CD4-positive, alpha-beta T cell treated with Interleukin-10 for 1 hour (primary cell): ENCODE measurements at regions not wholly inside any gene's neighbourhood (a gene's known extent, or its start where the extent isn't known, plus 50 kb on each side); places are given as distances from the start of the nearest gene placed in this dataset.

Experiments
- DNase-seq: peaks from one replicate; pipeline ENCODE4 v3.0.0-alpha.2; 2020

DNA sequence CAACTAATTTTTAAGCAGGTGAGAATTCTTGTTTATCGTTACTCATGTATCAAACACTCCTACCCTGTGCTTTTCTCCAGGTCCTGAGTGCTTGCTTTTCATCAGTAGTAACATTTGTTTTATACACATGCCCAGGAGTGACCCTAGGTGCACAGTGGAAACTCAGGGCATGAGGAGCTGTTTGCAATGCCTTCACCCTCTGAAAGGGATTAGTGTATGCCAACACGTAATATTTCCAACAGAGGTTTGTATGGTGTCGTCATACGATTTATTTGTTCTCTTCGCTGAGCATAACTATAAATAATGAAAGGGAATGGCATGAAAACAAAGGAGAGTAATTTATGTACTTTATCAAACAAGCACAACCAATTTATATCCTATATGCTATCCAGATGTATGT lies 537.4 kb upstream of the MMS22L start:
- no peak for DNase-seq

DNA sequence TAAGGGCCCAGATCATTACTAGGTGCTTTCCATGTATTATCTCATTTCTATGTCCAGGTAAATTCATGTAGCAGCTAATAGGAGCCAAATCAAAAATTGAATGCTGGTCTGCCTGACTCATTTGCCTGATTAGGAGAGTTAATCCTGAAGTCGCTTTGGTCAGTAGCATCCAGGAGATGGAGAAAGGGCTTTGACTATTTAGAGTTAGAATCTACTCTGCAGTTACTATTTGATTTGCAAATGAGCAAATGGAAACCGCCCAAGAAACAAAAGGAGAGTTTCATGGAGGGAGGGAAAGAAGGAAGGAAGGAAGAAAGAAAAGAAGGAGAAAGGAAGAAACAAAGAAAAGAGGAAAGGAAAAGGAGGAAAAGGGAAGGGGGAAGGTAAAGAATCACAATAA lies 539.6 kb upstream of the MMS22L start:
- no peak for DNase-seq

DNA sequence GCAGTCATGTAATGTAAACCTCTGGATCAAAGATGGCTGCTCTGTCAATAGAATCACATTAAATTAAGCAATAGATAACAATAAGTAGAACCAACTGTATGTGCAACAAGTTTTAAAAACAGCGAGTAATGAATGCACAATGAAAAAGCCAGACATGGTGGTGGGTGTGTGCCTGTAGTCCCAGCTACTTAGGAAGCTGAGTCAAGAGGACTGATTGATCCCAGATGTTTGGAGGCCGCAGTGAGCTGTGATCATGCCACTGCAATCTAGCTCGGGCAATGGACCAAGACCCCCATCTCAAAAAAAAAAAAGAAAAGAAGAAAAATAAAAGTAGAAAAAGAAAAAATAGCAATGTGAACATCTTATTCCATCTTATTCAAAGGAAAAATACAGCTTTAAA lies 558.7 kb upstream of the MMS22L start:
- no peak for DNase-seq

DNA sequence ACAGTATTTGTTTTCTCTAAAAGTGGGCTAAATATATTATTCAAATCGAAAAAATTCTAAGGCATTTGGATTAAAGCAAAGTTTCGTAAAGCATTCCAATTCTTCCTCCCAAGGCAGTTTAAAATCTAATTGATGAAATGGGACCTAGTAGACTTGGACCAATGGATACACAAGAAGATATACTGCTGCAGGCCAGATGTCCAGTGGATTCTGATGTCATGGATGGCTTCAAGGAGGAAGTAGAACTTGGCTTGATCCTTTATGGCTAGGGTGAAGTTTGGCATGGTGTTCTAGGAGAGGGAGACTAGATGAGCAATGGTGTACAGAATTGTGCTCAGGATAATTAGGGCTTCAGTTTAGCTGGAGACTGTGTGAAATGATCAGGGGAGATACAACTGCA lies 559.5 kb upstream of the MMS22L start:
- DNase-seq = no peak

DNA sequence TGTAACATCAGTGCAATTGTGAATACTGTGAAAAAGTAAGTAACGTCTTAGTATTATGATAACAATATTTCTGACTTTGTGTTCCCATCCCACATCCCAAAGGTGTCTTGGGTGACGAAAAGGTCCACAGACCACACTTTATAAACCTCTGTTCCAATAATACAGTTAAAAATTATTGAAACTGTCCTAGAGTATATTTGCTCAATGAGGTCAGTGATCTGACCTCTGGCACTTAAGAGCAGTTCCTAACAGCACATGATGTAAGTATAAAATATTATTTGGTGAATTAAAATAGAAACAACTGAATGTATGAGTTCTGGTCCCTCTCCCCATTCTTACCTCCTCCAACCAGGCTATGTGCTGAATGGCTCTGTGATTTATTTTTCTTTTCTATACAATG lies 566.4 kb upstream of the MMS22L start:
- no peak for DNase-seq

DNA sequence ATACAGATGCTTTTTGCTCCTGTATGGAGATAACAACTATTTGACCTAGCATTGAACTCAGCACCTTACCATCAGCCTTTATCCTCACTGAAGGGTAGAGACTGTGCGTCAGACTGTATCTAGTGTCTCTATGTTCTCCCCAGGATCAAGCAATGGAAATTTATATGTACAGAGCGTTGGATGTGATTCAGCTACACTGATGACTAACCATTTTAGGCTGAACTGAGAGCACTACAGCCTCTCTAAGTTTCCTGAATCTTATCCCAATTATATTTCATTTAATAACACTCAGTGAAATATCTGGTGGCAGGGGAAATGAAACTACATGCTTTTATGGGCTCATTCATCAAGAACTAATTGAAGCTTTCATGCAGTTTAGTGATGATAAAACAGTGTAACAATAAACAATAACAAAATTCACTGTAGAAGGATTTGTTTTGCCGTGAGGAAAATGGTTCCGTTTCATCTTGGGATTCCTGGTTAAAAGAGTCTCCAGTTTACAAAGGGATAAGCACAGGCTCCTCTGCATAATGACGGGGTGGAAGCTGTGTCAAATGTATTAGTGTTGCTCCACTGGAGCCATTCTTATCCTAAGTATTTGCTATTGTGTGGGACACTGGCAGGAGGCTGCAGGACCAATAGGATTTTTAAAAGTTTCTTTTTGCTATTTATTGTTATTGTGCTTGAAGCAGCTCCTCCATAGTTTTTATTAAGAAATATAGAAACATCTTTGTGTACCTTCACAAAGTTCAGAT lies 567.6 kb upstream of the MMS22L start:
- DNase-seq = no peak

DNA sequence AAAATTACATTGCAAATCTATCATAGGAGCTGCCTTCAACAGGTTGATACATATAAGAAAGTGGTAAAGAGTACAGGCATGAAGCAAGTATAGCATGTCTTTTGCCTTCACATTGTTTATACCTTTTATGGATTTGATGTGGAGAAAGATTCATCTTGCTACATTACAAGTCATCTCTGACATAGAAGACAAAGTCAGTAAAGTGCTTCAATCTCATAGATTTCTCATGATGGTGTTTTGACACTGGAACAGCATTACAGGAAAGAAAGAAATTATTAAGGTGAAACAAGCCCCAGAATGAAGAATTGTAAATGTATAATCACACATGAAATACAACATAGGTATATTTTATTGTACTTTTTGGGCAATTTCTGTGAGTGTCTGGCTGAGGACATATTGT lies 580.7 kb upstream of the MMS22L start:
- DNase-seq = no peak

DNA sequence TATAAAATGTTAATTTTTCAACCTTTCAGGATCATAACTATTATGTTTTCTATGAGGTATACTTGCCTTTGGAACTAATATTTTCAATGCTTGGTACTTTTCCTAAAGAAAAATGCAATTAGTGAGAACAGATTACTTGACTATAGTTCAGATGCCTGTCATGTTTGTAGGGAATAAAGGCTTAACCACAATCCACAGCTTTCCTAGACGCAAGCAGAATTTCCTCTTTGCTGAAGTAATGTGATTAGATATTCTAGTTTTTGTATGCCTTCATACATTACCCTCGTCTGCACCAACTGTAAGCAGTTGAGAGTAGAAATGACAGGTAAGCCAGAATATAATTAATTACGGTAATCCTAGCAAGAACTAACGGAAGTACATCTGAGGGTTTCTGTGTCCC lies 581.4 kb upstream of the MMS22L start:
- no peak for DNase-seq

DNA sequence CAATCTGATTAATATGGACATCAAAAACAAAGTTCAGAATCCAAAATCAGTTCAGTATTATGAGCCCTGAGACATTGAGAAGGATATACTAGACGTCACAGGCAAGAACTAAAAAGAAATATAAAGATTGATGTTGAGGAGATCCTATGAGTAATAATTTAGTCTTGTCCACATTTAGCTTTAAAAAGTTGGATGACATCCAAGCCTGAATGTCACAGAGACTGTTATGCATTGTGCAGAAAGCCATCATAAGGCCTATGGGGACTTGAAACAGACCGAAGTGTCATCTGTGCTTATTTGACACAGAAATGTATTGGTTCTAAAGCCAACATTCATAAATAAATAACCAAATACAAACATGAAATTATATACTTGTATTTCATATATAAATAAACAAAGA lies 581.8 kb upstream of the MMS22L start:
- DNase-seq = no peak

DNA sequence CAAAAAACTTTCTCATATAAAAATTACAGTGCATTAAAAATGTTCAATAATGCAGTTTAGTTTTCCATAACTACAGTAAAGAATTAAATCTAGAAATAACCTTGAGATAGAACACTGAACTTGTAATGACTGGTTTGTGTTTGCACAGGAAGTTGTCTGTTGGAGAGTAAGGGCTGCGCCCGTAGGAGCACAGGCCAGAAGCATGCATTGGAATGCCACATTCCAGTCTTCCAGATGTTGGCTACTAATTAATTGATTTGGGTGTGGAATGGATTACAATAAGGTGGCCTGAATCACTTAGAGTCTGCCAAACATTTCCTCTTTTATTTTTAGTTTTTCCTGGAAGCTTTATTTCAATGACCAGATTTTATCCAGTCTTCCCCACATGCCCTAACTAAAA lies 582.6 kb upstream of the MMS22L start:
- DNase-seq = no peak

DNA sequence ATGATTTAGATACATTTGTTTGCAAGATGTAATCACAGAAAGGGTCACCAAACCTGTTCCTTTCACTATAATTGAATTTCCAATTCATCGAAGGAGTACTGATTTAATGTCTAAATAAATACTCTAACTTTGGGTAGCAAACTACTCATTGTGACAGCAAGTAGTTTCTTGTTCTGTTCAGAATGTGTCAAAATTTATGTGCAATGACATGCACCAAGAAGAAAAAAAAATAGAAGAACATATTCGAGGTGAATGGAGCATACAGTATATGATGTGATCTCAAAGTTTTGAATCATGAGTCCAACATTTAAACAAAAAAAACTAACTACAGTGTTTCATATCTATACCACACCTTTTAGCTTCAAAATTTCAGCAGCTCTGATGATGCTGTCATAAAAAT lies 583.6 kb upstream of the MMS22L start:
- DNase-seq = no peak

DNA sequence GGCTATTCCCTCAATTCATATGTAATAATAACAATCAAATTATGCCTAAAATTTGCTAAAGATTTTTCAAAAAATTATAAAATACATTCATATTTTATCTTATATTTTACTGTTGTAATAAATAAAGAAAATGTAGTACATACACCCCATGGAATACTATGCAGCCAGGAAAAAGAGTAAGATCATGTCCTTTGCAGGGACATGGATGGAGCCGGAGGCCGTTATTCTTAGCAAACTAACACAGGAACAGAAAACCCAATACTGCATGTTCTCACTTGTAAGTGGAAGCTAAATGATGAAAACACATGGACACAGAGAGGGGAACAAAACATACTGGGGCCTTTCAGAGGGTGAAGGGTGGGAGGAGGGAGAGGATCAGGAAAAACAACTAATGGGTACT lies 584.2 kb upstream of the MMS22L start:
- DNase-seq = no peak

DNA sequence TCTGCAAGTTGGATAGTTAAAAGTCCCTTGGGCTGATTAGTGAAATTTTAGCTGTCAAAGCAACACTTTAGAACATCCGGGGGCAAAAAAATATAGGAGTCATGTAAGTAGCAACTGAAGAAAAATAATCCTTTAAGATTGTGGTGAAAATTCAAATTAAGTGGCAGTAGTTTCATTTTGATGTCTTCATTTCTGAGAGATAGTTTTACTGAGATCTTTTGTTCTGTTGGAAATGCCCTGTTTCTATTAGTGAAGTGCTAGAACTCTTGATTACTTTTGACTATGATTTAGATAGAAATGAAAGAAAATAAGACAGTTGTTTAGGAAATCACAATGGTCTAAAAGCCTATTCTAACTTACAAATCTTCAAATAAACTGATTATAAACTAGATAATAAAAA lies 587.3 kb upstream of the MMS22L start:
- no peak for DNase-seq

DNA sequence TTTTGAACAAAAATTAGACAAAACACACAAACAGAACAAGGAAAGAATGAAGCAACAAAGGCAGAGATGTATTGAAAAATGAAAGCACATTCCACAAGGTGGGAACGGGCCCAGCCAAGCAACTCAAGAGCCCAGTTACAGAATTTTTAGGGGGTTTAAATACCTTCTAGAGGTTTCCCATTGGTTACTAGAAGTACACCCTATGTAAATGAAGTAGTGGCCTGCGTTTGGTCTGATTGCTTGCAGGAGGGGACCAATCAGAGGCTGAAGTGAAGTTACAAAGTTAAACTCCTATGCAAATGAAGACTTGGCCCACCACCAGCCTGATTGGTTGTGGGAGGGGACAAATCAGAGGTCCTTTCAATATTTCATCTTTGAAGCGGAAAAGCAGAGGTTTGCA lies 593.7 kb upstream of the MMS22L start:
- no peak for DNase-seq

DNA sequence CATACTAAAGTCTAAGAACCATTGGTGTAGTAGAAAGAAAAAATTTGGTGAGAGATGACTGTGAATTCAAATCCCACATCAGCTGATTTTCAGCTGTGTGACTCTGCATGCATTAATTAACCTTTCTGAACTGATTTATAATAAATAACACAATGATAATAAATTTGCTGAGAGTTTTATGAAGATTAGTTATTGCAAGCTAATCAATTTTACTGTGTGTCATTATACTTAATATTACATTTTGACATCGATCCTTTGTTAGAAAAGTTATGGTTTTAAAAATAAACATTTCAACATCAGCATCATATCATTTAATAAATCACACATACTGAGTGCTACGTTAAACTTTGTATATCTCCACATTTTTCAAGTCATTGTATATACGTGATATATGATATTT lies 599.7 kb upstream of the MMS22L start:
- no peak for DNase-seq

DNA sequence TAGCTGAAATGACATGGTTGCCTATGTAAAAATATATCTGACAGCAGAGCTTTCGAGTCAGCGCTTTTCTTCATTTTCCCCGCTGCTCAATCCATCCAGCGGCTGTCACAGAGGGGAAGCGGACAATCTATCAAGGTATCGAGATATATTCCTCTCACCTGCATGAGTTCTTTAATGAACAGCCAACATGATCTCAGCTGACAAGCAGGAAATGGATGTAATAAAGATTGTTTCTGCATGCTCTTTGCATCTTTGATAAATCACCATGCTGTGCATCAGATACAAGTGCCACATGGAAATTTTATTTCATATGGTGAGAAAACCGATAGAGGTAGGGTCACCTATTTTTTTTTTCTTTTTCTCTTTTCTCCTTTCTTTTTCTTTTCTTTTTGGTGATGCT lies 602.3 kb upstream of the MMS22L start:
- DNase-seq = no peak

DNA sequence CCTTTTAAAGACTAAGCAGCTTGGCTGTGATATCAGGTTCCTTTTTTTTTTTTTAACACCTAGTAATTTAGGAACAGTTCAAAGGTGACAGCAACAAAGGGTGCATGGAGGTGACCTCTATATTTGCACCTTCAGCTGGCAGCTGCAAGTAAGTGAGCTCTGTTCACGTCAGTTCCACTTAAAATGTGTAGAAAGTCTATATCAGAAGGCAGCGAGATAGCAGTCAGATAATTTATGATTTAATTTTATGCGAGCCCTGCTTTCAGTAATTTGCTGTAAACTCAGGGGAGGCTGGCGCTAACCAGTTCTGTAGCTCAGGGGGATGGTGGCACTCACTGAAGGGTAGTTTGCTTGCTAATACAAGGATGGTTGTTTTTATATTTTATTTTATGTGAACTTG lies 602.8 kb upstream of the MMS22L start:
- DNase-seq = no peak

DNA sequence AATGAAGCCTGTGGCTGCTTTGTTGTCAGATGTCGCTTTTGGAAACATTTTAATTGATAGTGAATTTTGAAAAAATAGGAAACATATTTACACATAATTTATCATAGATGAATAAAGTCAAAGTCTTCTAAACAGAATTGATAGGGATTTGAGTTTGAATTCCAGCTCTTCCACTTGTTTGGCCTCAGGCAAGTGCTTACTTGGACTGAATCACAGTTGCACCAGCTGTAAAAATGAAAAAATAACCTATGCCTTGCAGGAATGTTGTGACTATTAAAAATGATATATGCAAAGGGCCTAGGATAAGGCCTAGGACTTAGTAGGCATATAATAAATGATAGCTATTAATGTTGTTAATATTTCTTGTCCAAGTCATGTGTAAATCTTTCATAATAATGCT lies 618.5 kb upstream of the MMS22L start:
- DNase-seq = no peak

DNA sequence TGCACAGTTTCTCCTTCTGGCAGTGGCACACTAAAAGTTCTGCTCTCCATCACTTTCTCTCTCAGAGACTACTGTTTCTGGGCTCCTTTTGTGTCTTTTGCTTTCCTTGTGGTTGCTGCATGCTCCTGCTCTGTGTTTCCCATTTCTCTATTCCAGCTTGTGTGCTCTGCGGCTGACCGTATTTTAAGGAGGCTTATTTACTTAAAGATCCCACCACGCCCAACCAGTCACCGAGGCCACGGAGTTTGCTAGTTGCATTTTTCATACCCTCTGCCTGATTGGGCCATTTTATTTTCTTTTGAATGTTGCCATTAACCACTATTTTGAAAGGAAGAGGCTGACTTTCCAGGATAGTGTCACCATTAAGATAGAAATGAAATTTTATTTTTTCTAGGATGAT lies 626.4 kb upstream of the MMS22L start:
- no peak for DNase-seq

DNA sequence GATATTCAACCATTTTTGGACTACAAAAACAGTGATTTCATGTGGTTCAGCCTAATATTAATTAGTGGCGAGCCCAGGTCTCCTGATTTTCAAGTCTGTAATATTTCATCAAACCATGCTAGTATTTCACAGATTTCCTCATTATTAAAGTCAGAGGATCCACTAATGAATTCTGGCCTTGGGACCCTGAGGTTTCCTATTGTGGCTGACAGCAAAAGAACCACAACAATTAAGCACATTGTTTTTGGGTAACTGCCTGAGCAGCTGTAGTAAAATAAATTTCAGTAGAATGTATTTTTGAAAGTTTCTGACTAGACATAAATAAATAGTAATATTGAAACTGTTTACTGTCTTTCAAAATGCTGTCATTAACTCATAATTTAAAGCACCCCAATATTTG lies 630.7 kb upstream of the MMS22L start:
- DNase-seq = no peak

DNA sequence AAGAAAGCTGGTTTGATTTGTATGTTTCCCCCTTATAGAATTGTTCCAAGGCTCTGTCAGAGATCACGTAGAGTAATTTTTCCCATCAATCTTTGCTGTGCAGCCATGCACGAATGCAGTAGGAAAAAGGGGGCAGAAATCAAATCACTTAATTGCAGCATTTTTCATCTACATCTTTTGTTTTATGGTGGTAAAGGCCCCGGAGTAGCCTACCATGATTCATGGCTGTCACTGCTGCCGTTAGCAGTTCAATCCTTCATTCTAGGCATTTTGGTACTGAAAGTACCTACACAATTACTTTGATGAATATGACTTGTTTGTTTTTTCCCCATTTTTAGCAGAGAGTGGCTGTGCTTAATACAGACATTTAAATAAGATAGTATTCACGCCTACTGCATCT lies 631.9 kb upstream of the MMS22L start:
- DNase-seq = no peak

DNA sequence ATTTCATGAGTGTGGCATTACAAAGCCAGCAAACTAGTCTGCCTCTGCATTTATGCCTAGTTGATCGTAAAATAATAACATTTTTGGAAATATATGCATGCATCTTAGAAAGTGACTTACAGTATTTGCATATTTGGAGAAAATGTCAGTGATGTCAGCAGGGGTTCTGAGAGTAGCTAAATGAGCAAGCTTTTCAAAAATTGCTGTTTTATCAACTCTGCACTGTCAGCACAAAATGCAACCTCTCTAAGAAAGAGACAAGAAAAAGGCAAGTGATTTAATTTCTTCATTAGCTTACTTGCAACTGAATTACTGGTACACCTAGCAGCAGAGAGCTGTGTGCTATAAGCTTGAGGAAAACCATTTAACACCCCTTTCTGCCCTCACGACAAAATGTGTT lies 632.5 kb upstream of the MMS22L start:
- no peak for DNase-seq

DNA sequence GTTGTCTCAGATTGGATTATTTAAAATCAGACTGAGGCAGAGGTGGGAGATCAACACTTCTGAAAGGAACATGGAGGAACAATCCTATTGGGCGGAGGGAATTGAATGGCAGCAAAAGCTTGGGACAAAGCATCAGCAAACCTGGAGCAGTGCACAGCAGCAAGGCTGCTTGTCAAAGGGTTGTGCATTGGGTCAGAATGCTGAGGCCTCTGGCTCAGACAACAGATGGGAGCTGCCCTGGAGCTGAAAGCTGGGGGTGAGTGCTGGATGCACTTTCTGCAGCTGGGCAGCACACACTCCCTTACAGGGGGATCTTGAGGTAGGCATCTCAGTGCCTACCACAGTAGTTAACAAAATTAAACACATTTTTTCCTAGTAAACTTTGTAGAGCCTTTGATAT lies 634.4 kb upstream of the MMS22L start:
- no peak for DNase-seq

DNA sequence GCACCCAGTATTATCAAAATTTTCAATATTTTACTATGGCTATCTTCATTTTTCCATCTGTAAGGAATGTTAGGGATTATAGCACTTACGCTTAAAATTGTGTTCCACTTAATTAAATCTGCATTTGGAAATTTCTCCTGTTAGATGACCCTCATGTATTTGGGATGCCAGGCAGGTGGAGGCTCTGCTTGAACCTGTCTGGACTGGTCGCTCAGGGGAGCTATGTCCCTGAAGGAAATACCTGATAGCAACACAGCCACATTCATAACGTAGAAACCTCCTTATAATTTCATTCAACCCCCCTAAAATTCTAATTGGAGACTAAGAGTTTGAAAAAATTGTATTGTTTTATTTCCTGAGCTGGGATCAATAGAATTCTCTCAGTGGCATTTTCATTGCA lies 636.0 kb upstream of the MMS22L start:
- no peak for DNase-seq

DNA sequence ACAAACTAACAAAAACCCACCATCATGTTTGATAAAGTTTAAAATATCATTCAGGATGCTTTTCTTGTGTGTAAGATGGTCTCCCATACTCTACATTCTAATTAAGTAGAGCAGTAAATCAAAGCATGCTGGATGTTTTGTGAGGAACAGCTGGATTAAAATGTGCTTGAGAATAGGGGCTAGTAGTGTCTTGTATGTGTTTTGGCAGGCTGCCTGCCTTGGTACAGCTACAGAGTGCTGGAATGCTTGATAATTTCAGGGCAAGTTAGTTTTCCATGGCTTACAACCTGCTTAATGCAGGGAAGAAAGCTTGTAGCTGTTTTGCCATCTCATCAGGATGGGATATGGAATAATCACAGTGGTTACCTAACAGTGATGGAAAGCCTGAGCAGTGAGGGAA lies 636.6 kb upstream of the MMS22L start:
- no peak for DNase-seq

DNA sequence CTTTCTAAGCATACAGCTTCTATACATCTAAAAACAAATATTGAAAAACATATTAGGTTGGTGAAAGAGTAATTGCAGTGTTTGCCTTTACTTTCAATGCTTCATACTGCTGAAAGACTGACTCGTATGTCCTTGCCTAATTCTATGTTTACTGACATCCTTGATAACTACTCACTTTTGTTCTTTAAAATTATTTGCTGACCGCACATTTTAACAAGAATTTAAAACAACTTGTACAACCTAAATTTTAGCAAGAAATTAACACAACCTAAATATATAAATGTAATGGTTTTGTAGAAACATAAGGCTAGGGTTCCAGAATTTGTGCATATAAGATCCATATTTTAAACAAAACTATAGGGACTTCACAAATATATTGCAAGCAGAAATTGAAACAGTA lies 640.2 kb upstream of the MMS22L start:
- no peak for DNase-seq
